ENCODE measurements at regions not wholly inside any gene's neighbourhood (a gene's known extent, or its start where the extent isn't known, plus 50 kb on each side); places are given as distances from the start of the nearest gene placed in this dataset.

GRCh38 chr6:67888886-67889681, 746.0 kb upstream of the ADGRB3 start:
- TF ChIP-seq EZH2 (IDR thresholded peaks at IDR 0.05; ENCODE audit: low read length, unreplicated experiment) (no peak), CTCF (conservative IDR thresholded peaks at IDR 0.05; ENCODE audit: low read depth, low read length) (no peak), EZH2phosphoT487 (IDR thresholded peaks at IDR 0.05; ENCODE audit: borderline replicate concordance, low read length) (no peak)
